ENCODE measurements at regions not wholly inside any gene's neighbourhood (a gene's known extent, or its start where the extent isn't known, plus 50 kb on each side); places are given as distances from the start of the nearest gene placed in this dataset.

GRCh38 chr5:12099296-12099695 is 195.1 kb upstream of the CTNND2 start:
- DNase-seq (ENCODE audit: low spot score) = no peak
- Histone ChIP-seq H3K27ac (no peak overlapping the region), H3F3A (ENCODE audit: low read depth) (no peaks in the 10 kb centered on the region), H3K9ac (no peak overlapping the region), H3K36me3 (no peaks in the 10 kb centered on the region), H3K4me3 (no peak overlapping the region), H3K4me2 (no peak overlapping the region), H3K27me3 (no peaks in the 10 kb centered on the region), H3K79me2 (ENCODE audit: low read depth) (no peaks in the 10 kb centered on the region), H3K9me3 (ENCODE audit: low read depth) (no peaks in the 10 kb centered on the region), H2AFZ (replicated peaks) (no peak overlapping the region), H3K4me1 (no peaks in the 10 kb centered on the region), H4K20me1 (ENCODE audit: low read depth) (no peaks in the 10 kb centered on the region)
- no peaks in the 10 kb centered on the region for H3K9me3 Mint-ChIP-seq
- H3K4me1 Mint-ChIP-seq = no peaks in the 10 kb centered on the region
- no peaks in the 10 kb centered on the region for H3K27me3 Mint-ChIP-seq (ENCODE audit: insufficient read depth, low read depth)
- no peak for TF ChIP-seq EZH2phosphoT487 (IDR thresholded peaks at IDR 0.05)
- no peak overlapping the region for H3K27ac Mint-ChIP-seq
- no peaks in the 10 kb centered on the region for H3K36me3 Mint-ChIP-seq
- H3K4me3 Mint-ChIP-seq = no peak overlapping the region

GRCh38 chr5:12095808-12096281 is 191.6 kb upstream of the CTNND2 start:
- no peak overlapping the region for H3K4me3 Mint-ChIP-seq
- Histone ChIP-seq H3K4me3 (no peak overlapping the region), H3K4me2 (no peak overlapping the region), H3K27ac (no peak overlapping the region), H3F3A (ENCODE audit: low read depth) (no peaks in the 10 kb centered on the region), H3K4me1 (no peaks in the 10 kb centered on the region), H2AFZ (replicated peaks) (no peak overlapping the region), H3K36me3 (no peaks in the 10 kb centered on the region), H3K9me3 (ENCODE audit: low read depth) (no peaks in the 10 kb centered on the region), H3K9ac (no peak overlapping the region), H4K20me1 (ENCODE audit: low read depth) (no peaks in the 10 kb centered on the region), H3K27me3 (no peaks in the 10 kb centered on the region), H3K79me2 (ENCODE audit: low read depth) (no peaks in the 10 kb centered on the region)
- no peak overlapping the region for H3K27ac Mint-ChIP-seq
- no peaks in the 10 kb centered on the region for H3K36me3 Mint-ChIP-seq
- TF ChIP-seq CTCF (IDR thresholded peaks at IDR 0.05) (no peak), EZH2phosphoT487 (IDR thresholded peaks at IDR 0.05) (no peak), EZH2 (IDR thresholded peaks at IDR 0.05) (no peak)
- H3K4me1 Mint-ChIP-seq = no peaks in the 10 kb centered on the region
- H3K27me3 Mint-ChIP-seq (ENCODE audit: insufficient read depth, low read depth) = no peaks in the 10 kb centered on the region
- DNase-seq (ENCODE audit: low spot score) = no peak
- H3K9me3 Mint-ChIP-seq = no peaks in the 10 kb centered on the region

- Histone ChIP-seq H3K27me3 (no peaks in the 10 kb centered on the region), H3K4me1 (no peaks in the 10 kb centered on the region), H3K4me2 (no peak overlapping the region), H2AFZ (replicated peaks) (no peak overlapping the region), H3K9me3 (ENCODE audit: low read depth) (no peaks in the 10 kb centered on the region), H3F3A (ENCODE audit: low read depth) (no peaks in the 10 kb centered on the region), H3K4me3 (no peak overlapping the region), H3K27ac (no peak overlapping the region), H3K36me3 (no peaks in the 10 kb centered on the region), H3K9ac (no peak overlapping the region), H4K20me1 (ENCODE audit: low read depth) (no peaks in the 10 kb centered on the region), H3K79me2 (ENCODE audit: low read depth) (no peaks in the 10 kb centered on the region)
- H3K4me1 Mint-ChIP-seq = no peaks in the 10 kb centered on the region
- no peak for TF ChIP-seq CTCF (IDR thresholded peaks at IDR 0.05)
- no peak for TF ChIP-seq EZH2 (IDR thresholded peaks at IDR 0.05)
- no peak for TF ChIP-seq EZH2phosphoT487 (IDR thresholded peaks at IDR 0.05)
- no peaks in the 10 kb centered on the region for H3K36me3 Mint-ChIP-seq
- no peak overlapping the region for H3K27ac Mint-ChIP-seq
- no peaks in the 10 kb centered on the region for H3K27me3 Mint-ChIP-seq (ENCODE audit: insufficient read depth, low read depth)
- DNase-seq (ENCODE audit: low spot score) = no peak
- H3K4me3 Mint-ChIP-seq = no peak overlapping the region
- H3K9me3 Mint-ChIP-seq = no peaks in the 10 kb centered on the region
Measured at GRCh38 chr5:12093586-12093985, 189.3 kb upstream of the CTNND2 start.

GRCh38 chr5:12080761-12081160 is 176.5 kb upstream of the CTNND2 start:
- no peak overlapping the region for H3K9ac ChIP-seq
- peaks cover 2% of the 10 kb centered on the region for H3K9me3 Mint-ChIP-seq
- no peaks in the 10 kb centered on the region for H3K4me1 Mint-ChIP-seq
- H3K4me2 ChIP-seq = no peak overlapping the region
- no peaks in the 10 kb centered on the region for H4K20me1 ChIP-seq (ENCODE audit: low read depth)
- no peak for TF ChIP-seq CTCF (IDR thresholded peaks at IDR 0.05)
- H3K27me3 ChIP-seq = no peaks in the 10 kb centered on the region
- no peaks in the 10 kb centered on the region for H3K36me3 Mint-ChIP-seq
- no peak overlapping the region for H3K4me3 Mint-ChIP-seq
- no peak overlapping the region for H3K27ac ChIP-seq
- DNase-seq (ENCODE audit: low spot score) = no peak
- H3K4me3 ChIP-seq = no peak overlapping the region
- no peaks in the 10 kb centered on the region for H3K9me3 ChIP-seq (ENCODE audit: low read depth)
- no peak overlapping the region for H2AFZ ChIP-seq (replicated peaks)
- H3K27me3 Mint-ChIP-seq (ENCODE audit: insufficient read depth, low read depth) = no peaks in the 10 kb centered on the region
- no peaks in the 10 kb centered on the region for H3K4me1 ChIP-seq
- H3K79me2 ChIP-seq (ENCODE audit: low read depth) = no peaks in the 10 kb centered on the region
- H3K36me3 ChIP-seq = no peaks in the 10 kb centered on the region
- no peak overlapping the region for H3K27ac Mint-ChIP-seq
- H3F3A ChIP-seq (ENCODE audit: low read depth) = no peaks in the 10 kb centered on the region
